ENCODE measurements at regions not wholly inside any gene's neighbourhood (a gene's known extent, or its start where the extent isn't known, plus 50 kb on each side); places are given as distances from the start of the nearest gene placed in this dataset.
"Not testable (repeated sequence)": the region's sequence is repeated elsewhere in the genome, so short reads cannot be mapped to it uniquely, and the experiment has no call there.

DNA sequence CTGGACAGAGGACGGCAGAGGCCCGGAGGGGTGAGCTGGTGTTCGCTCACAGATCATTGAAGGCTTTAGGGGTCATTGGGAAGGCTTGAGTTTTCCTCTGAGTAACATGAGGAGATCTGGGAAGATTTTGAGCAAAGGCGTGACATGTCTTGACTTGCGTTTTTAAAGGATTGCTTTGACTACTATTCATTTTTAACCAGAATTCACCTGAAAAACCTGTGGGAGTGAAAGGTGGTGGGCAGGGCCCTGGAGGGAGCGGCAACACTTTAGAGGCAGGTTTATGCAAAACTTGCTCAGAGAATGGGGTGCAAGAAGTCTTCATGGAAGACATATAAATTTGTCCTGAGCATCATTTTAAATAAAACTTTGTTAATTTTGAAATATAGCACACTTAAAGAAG, 72.2 kb upstream of the EEF1E1 start:
- no peak for DNase-seq

DNA sequence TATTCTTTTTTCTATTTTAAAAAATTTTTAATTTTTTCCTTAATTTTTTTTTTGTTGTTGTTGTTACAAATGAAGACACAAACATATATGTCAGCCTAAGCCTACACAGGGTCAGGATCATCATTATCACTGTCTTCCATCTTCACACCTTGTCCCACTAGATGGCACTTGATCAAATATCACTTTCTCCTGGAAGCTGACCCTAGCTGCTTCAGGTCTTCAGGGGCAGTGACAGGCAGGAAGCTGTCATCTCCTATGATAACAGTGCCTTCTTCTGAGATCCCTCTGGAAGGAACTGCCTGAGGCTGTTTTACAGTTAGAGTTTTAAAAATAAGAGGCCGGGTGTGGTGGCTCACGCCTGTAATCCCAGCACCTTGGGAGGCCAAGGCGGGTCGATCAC, 70.2 kb upstream of the EEF1E1 start:
- DNase-seq: no peak

DNA sequence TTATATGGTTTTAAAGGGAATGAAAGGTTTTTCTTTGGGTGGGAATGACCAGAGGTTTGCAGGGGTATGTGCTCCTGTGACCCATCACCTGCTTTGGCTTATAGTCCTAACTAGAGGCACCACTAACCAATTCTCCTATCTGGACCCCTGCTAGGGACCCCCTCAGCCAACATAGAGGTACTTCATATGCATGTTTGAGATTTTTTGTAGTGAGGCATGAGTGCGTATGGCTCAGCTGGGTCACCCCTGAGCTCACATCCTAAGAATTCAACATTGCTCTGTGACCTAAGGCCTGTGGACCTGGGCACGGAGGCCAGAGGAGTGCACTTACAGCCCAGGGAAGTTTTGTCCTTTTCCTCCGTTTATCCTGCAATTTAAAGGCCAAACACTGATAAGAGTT, 68.4 kb upstream of the EEF1E1 start:
- DNase-seq: no peak

DNA sequence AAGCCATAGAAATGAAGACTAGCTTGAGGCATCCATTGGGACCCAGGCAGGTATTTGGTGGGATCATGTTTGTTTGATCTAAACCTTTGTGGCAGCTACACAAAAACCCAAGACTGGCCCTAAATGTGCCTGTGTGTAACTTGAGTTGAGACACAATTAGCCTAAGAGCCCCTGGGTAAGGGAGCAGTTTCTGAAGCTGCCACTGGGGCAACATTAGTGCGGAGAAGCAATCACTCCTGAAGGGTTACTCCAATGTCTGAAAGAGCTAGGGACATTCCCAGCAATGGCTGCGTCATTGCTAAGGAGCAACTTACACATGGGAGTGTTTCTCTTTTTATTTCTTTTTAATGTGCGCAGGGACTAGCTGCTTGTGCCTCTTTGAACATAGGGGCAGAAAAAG, 67.9 kb upstream of the EEF1E1 start:
- DNase-seq: no peak

DNA sequence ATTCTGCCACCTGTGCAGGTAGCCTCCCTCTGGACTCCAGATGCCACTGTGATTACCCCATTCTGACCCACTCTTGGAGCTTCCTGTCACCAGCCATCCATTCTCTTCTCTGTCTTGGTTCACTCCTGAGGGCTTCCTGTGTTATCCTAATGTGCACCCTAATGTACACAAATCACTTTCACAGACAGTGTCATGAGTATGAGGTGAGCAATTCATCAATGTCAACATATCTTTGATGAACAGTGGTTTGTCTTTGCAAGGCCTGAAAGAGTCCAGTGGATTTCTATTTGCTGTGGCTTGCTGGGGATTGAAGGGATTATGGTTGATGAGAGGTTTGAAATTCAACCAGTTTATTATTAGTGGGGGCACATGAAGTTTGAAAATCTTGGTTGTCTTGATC, 63.8 kb upstream of the EEF1E1 start:
- DNase-seq: no peak

DNA sequence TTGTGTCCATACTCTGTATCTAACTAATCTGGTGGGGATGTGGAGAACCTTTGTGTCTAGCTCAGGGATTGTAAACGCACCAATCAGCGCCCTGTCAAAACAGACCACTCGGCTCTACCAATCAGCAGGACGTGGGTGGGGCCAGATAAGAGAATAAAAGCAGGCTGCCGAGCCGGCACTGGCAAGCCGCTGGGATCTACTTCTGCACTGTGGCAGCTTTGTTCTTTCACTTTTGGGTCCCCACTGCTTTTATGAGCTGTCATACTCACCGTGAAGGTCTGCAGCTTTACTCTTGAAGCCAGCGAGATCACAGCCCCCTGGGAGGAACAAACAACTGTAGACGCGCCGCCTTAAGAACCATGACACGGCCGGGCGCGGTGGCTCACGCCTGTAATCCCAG, 62.7 kb upstream of the EEF1E1 start:
- DNase-seq: not testable (repeated sequence)

DNA sequence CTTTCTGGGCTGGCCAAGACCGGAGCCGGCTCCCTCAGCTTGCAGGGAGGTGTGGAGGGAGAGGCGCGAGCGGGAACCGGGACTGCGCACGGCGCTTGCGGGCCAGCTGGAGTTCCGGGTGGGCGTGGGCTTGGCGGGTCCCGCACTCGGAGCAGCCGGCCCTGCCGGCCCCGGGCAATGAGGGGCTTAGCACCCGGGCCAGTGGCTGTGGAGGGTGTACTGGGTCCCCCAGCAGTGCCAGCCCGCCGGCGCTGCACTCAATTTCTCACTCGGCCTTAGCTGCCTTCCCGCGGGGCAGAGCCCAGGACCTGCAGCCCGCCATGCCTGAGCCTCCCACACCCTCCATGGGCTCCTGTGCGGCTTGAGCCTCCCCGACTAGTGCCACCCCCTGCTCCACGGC, 61.9 kb upstream of the EEF1E1 start:
- not testable (repeated sequence) for DNase-seq

DNA sequence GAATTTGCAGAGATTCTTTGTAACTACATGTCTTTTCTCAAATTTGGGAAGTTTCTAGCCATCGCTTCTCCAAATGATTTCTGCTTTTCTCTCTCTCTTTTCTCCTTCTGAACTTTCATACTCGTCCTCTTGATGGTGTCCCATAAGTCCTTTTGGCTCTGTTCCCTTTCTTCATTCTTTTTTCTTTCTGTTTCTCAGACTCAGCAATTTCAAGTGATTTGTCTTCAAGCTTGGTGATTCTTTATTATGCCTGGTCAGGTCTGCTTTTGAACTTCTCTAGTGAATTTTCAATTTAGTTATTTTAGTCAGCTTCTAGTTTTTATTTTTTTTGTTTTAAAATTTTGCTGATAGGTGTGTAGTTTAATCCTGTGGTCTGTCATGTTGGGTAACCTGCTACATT, 57.6 kb upstream of the EEF1E1 start:
- no peak for DNase-seq

DNA sequence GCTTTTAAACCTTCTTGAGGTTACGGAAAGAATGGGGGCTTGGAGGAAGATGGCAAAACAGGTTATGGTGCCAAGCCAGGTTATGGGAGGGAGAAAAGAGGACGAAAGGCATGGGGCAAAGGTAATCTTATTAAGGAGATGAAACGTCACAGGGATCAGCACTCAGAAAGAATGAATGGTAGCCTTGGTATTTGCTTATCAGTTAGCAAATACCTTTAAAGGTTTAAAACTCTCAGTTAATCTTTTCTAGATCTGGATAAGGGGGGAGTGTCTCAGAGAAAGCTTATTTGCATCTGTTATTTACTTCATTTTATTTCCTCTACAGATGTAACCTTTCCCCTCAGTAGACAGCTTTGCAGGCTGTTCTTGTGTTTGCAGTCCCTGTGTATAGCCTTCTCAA, 55.5 kb upstream of the EEF1E1 start:
- DNase-seq: no peak

DNA sequence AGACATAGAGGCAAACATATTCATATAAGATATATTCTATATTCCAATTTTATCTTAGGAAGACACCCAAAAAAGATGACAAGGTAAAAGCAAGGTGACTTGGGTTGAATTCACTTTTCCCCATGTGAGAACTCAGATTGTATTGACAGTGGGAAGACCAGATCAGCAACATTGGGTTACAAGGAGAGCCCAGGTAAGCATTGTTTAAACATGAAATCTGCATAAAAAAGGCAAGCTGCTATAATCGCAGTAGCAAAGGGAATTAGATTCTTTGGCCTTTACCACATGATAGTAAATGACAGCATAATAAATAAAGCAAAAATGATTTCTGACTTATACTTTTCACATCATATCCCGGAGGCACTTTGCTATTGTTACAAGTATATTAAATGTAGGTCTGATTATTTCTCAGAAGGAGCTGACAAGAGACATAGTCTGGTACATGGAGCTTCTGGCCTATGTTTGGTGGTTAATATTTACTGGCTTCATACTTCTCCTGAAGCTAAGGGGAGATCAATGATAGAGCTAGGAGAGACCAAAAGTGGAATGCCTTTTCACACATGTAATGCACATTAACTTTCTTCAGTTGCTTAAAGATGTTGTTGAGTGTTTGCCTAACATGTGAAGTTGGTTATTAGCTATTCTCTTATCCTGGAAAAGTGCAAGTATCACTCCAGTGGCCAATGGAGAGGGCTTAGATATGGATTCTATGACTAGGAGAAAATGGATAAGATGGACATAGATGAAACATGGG, 53.1 kb upstream of the EEF1E1 start:
- no peak for DNase-seq

All from stimulated activated naive CD4-positive, alpha-beta T cell (primary cell).